DMS153 treated with DMSO at 0.1 percent for 48 hours (cell line): ENCODE measurements at regions not wholly inside any gene's neighbourhood (a gene's known extent, or its start where the extent isn't known, plus 50 kb on each side); places are given as distances from the start of the nearest gene placed in this dataset.
A peak's percentile ranks its signal among the peaks of the same experiment; 100 is the strongest.

ENCODE experiments used
- DNase-seq: peaks from one replicate; lab custom pipeline; 2025; ENCODE audit not compliant: unreplicated experiment; lab: John Stamatoyannopoulos, UW

DNA sequence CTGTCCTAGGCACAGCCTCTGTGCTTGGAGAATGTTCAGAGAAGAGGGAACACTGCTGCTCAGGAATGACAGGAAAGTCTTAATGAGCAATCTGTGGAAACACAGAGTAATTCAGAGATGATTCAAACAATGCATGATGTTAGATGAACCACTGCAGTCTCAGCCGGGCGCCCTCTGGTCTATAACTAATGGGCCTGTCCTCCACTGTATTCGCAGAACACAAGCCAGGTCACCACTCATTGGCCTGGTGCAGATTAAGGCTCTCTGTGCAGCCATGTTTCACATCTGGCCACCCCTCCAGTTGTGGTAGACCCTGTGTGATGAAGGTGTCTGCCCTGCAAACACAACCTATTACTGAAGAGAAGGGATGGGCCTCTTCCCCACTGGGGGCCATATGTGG is 281.7 kb upstream of the ROPN1 start:
- DNase-seq = no peak

DNA sequence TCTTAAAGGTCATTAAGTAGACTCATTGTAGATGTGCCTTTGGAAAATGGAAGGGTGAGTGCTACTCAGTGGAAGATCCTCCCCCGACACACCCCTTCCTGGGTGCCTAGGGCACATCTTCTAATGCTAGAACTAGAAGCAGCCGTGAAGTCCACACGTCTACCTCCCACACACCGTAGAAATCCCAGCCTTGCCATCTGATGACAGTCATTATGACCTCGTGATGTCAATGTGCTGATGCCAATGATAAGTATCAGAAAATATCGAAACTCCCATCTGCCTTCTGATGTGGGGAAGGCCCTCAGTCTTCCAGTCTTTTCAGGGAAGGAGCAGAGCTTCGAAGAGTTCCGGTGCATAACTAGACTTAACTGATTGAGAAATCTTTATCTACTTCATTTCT is 282.1 kb upstream of the ROPN1 start:
- no peak for DNase-seq

DNA sequence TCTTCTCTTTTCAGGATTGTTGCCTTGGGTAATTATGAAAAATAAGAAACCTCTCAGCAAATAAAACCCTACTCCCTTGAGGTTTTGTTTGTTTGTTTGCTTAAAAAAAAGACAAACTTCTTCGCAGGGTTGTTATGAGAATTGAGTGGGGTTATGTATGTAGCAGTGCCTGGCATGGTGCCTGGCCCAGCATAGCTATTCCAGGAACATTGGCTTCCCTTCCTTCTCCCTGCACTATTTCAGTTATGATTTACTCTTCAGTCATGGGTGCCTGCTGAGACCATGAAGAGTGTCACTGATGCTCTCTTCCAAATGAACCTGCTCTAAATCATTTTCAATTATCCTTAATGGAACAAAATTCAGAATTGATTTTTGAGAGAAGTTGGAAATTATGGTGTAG is 283.5 kb upstream of the ROPN1 start:
- DNase-seq = no peak

DNA sequence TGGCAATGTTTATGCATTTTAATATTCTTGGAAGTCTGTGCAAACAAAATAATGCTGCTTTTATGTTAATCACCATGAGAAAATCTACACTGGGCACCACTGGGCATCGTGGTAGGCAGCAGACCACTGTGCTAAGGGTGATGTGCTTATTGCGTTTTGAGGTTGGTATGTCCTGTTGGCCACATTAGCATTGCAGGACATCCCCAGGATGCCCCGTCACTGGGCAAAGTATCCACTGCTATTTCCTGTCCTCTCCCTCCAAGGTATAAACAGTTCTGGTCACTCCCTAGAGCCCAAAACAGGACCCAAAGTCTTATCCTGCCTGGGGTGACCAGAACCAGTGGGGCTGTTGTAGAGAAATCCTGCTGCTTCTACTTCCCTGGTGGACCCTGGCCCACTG is 284.2 kb upstream of the ROPN1 start:
- no peak for DNase-seq

DNA sequence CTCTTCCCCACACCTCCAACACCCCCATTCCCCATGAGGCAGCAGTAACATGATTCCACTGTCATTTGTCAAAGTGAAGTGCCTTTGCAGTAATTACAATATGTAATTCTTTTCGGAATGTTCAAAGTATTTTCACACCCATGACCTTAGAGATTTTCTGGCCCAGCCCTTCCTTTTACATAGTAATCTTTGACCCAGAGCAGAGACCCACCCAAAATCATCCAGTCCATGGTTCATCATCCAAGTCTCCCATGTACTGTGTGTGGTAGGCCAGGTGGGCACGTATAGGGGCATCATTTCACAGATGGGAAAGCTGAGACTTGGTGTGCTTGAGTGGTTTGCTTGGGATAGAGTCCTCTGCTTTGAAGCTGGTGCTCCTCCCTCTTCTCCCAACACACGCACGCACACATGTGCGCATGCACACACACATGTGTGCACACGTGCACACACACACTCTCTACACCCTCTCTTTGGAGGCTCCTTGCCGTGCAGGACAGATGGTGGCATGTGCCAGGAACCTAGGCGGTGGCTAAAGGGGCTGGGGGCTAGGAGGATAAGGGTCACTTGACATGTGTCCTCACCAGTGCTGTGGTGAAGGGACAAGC is 284.7 kb upstream of the ROPN1 start:
- no peak for DNase-seq

DNA sequence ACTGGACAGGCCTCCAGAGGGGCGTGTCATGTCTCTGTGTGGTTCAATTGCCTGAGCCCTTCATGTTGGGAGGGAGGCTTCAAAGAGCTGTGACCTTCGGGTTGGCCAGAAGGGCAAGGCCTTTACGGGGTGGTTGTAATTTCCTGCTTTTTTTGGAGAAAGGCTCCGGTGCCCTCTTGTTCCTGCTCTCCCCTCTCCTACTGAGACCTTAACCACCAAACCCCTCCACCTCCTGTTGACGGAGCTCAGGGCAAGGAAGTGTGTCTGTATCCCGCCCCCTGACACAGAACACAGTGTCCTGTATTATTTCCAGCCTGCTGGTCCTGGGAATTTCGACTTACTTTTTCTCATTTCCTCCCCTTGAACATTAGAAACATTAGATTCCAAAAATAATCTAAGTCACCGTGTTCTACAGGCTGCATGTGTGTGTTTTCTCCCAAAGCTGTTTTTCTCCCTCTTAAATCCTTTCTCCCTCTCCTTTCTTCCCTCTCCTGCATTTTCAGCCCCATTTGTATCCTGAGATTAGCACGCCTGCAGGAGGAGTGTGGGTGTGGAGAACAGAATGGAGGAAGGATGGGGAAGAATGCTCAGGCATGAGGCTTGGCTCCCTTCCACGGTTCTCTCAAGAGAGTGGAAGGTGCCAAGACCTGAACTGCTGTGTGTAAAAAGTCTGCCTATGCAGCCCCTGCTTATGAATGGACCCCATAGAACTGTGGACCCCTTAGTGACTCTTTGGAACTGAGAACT is 285.4 kb upstream of the ROPN1 start:
- DNase-seq = no peak

DNA sequence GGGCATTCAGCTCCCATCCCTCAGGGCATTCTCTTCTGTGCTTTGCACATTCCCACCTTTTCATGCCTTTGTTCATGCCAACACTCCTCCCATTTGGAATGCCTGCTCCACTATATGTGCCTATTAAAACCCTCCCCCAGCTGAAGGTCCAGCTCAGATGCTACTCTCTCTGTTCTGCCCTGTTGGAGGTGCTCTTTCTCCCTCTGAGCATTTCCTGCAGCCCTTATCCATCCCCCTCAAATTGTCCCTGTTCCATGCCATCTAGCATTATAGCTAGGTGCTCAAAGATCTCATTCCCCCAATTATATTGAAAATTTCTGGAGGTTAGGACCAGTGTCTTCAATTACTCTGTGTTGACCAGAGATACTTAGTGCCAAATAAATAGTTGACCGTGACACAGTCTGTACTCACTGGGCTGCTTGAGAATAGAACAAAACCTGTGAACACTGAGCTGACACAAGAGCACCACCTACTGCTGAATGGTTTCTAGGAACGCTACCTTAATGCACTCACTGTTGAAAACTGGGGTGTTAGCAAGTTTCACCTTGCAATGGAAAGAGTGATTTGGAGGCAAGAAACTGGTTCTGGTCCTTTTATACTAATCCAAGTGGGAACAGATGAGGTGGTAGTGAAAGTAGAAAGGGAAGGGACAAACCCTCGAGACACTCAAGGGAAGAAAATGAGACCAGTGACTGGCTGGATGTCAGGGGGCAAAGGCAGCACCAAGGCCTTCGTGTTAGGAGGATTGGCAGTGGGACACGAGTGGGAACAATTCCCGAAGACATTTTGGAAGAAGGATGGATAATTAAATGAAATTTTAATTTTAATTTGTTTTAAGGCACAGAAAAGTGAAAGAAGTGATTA is 289.8 kb upstream of the ROPN1 start:
- peak; percentile 11 for DNase-seq

DNA sequence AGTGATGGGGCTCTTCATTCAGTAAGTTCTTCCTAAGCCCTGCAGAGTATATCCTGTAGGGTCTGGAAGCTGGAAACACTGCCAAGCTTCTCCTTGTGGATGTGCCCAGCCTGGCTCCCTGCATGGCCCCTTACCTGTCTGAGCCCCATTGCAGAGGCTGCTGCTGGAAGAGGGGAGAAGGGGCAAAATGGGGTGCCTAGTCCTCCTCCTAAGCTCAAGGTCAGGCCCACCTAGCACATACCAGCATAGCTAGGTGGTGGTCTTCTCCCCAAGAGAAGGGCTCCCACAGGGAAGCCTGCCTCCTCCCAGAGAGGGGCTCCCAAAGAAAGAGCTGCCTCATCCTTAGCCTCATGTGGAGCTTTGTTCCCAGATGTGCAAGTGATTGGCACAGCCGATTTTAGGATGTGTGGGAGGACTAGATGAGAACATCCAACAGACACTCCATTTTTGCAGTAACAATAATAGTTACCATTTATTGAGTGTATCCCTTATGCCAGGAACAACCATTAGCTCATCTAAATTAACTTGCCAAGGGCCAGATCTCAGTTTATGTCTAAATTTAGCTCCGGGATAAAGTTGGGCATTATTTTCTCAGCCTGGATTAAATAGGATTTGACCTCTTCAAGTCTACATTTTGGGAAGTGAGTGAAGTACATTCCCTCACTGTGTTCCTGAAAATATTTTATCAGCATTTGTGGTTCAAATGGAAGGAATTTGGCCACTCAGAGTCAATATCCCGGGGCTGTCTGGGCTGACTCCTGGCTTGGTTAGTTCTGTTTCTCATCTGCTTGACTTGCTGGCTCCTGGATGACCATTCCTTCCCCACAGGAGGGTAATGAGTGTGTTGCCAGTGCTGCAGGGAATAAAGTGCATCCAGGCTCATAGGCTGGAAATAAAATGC is 291.1 kb upstream of the ROPN1 start:
- no peak for DNase-seq

DNA sequence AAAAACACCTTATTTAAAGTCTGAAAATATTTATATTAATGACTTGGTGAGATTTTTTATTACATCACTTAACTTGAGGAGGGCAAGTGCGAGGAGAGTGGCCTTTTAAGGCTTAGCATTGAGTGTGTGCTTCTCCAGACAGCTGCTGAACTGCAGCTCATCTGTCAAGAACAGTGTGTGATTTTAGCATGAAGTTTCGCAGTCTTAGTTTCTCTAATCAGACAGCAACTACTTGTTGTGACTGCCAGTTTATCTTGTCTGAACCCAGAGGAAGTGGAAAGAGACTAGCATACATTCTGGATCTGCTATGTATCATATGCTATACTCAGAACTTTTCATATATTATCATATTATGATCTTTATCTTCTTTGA is 291.7 kb upstream of the ROPN1 start:
- DNase-seq = no peak

DNA sequence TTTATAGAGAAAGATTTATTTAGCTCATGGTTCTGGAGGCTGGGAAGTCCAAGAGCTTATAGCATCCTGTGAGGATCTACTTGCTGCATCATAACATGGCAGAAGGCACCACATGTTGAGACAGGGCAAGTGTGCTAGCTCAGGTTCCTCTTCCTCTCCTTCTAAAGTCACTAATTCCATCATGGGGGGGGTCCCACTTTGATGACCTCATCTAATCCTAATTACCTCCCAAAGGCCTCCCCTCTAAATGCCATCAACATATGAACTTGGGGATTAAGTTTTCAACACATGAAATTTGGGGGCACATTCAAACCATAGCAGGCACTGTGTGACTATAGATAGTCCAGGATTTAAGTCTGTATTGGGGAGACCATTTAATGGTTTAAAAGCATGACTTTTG is 297.1 kb upstream of the ROPN1 start:
- DNase-seq = no peak

DNA sequence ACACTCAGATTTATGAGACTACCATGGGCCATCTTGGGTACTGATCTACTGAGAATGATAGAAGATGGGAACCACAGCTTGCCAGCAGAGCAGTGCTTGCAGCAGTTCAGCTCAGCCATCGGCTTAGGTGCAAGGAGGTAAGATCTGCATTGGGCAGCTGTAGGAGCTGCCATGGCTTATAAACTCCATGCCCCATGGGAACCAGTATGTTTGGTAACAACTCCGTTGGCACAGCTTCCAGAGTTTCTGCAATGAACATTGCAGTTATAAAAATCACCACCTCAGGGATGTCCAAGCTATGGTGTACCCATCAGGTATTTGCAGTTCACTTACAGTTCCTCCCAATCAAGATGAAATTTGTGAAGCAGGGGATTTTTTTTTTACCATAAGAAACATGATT is 299.1 kb upstream of the ROPN1 start:
- DNase-seq = no peak

DNA sequence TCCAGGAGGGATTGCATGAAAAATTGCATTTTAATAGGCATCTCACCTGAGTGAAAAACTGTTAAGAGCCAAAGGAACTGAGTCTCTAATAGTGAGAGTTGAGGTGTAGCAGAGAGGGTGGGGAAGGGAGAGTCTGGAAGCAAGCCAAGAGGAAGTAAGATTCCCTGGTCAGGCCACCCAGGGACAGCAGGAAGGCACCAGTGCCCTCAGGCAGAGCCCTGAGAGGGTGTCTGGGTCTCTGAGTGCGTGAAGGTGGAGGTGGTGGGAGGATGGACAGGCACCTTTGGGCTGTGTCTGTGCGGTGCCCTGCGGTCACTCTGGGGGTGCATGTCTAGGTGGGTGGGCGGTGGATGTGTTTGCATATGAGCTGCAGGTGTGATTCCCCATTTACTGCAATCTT is 300.4 kb upstream of the ROPN1 start:
- peak; percentile 76 for DNase-seq

DNA sequence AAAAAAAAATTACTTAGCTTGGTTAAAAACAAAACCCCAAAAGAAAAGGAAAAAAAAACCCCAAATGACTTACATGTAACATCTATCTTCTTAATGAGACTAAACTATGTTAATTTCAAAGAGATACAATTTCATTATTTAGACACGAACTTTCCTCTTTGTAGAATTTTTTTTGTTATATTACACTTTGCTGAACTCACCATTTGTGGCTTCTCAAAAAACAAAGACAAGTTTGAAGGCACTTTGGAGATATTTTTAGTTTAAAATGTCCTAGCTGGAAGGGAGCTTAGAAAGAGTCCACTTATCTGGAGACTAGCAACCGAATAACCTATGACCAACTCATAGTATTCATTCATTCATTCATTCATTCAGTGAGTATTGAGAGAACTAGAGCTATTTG is 301.7 kb upstream of the ROPN1 start:
- DNase-seq = no peak

DNA sequence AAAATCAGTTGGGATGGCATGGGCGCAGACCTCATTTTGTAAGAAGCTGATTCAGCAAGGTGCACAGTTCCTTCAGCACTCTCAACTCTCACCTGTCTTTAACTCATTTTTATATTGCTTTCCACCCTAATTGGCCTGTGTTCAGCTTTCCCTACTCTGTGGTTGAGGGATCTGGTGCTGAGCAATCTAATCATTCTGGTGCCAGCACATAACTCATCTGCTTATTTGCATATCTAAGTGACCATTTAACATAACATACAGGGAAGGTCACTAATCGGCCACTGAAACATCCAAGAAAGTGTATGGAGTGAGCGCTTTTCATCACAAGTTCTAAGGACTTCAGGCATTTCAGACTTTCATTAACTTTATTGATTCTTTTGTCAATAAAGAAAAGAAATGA is 303.4 kb upstream of the ROPN1 start:
- no peak for DNase-seq

DNA sequence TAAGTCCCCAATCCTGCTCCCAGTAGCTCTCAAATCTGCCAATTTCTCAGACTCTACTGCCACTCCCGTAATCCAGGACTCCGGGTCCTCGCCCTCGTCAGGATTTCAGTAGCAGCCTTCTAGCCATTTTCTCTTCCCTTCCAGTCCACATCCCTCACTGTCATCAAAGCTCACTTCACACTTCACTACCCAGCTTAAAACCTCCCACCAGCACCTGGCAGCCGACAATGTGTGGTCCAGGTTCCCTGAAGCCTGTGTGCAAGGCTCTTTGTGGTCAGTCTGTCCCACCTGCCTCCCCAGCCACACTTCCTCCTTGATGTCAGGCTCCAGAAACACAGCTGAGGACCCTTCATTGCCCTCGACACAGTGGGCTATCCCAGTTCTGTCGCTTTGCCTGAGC is 304.5 kb upstream of the ROPN1 start:
- DNase-seq = no peak

DNA sequence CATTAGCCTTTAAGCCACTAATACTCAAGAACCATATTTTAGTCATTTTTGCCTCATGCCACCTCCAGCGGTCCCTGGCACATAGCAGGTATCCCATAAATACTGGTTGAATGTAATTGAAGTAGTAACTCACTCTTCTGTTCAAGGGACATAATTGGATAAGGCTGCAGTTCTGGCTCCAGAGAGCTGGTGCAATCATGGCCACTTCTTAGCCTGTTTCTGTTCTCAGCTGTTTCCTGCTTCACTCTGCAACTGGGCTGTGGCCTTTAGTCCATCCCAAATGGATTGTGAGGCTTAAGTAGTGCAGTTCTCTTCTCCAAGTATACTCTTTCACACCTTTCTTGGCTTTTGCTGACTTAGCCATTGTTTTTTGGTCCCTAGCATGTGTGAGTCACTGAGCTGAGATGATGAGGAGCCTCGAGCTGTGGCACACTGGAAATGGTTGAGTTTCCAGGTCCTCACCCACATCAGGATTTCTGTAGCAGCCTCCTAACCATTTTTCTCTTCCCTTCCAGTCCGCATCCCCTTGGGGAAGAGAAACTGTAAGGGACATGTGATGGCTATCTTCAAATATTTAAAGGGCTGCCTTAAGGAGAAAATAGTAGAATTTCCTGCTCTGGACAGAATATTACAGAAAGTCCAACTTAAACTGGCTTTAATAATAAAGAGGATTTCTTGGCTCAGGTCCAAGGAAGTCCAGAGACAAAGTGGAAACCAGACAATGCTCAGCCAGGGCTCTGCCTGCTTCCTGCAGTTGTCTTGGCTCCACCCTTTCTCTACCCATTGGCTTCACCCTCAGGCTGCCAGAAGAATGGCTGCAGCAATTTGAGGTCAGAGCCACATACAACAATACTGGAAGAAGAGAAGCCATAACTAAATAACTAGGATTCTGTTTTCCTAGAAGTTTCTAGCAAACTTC is 305.4 kb upstream of the ROPN1 start:
- peak; percentile 18 for DNase-seq

DNA sequence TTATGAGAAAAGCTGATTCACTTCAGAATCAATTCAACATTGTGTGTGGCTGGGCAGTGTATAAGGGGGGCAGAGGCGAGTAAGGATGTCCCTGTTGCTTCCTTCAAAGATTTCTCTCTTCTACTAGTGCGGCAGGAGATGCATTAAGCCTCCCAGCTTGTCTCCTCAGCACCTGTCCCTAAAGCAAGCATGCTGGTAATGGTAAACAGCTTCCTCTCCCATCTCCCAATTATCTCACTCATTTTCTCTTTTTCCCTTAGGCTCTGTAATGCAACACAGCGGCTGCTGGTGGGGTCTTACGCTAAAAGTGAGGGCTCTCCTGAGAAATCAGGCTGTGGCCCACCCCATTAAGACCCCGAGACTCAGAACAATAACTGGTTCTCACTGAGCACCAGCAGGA is 306.4 kb upstream of the ROPN1 start:
- no peak for DNase-seq

DNA sequence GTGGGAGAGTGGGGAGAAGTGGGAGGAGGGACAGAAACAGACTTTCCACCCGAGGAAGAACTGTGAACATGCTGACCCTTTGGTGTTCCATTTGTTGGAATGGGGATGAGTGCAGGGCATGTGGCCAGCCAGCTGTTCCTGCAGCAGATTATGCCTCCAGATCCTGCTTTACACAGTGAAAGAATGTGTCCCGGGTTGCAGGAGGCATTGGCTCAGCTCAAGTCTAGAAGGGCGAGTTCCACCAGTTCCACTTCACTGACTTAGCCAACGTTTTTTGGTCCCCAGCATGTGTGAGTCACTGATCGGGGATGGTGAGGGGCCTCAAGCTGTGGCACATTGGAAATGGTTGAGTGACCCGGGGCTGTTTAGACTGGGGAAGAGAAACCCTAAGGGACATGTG is 307.0 kb upstream of the ROPN1 start:
- DNase-seq = no peak

DNA sequence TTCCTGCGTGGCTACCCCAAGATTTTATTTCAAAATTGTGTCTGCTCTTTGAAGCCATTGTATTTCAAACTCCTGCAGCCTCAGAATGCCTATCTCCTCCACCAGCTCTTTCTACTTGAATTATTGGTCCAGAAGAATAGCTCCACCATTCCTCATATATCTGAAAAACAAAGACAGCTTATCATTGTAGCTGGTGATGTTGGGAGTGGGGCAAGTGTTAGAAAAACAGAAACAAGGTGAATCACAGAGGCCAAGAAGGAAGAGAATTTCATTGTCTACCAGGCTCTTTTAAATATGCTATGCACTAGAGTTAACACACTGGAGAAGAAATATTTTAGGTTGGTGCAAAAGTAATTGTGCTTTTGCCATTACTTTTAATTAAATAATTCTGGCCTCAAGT is 307.9 kb upstream of the ROPN1 start:
- no peak for DNase-seq

DNA sequence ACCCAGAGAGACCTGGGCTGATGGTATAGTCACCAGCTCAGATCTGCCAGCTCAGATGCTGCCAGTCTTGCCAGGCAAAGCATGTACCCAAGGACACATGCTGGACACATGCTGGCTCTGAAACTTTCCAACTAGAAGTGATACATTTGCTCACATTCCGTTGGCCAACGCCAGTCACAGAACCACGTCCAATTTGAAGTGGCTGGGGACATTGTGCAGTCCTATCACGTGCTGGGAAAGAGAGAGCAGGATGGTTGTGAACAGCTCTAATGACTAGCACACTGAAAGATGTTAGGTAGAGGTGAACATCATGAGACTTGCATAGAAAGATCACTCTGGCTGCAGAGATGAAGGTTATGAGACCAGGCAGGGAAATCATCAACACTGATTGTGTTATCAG is 308.5 kb upstream of the ROPN1 start:
- DNase-seq = no peak
